ENCODE measurements at regions not wholly inside any gene's neighbourhood (a gene's known extent, or its start where the extent isn't known, plus 50 kb on each side); places are given as distances from the start of the nearest gene placed in this dataset.

DNA sequence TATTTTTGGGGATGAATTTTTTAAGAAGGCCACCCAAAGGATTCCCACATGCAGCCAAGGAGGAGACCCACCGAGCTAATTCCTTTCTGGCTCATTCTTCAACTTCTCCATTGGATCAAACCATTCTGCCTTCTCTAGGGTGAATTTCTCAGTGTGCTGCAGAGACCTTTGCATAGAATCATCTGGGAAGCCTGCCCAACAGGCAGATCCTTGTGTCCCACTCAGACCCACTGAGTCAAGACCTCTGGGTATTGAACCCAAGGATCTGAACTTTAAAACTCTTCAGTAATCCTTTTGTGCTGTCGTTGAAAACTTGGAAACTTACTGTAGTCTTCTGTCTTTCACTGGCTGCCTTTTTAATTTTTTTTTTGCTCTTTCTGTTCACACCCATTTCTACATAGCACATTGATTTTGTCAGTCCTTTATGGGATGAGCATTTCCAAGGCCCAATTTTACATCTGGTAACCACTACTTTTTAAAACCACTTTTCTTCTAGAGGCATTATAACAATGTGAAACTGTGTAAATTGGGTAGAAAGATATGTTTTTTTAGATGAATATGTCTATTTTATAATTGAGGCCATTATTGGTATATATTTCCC lies 120.2 kb downstream of the TSN start:
- Histone ChIP-seq H4K20me1 (ENCODE audit: control insufficient read depth, insufficient read depth, low read depth, low read length) (no peaks in the 10 kb centered on the region), H3K79me2 (ENCODE audit: control insufficient read depth, low read length) (no peaks in the 10 kb centered on the region), H3K4me1 (ENCODE audit: control insufficient read depth, low read length) (no peaks in the 10 kb centered on the region), H3K9me2 (replicated peaks; ENCODE audit: control insufficient read depth, low read length) (no peaks in the 10 kb centered on the region), H3K36me3 (ENCODE audit: control insufficient read depth, low read length) (no peaks in the 10 kb centered on the region), H3K4me2 (ENCODE audit: low read length) (no peak overlapping the region), H3K27me3 (ENCODE audit: control insufficient read depth, low read length) (no peaks in the 10 kb centered on the region), H3F3A (ENCODE audit: control insufficient read depth, insufficient read depth) (no peaks in the 10 kb centered on the region), H3K4me3 (ENCODE audit: low read length) (no peak overlapping the region), H3K9me3 (ENCODE audit: control insufficient read depth, insufficient read depth, low read length) (no peaks in the 10 kb centered on the region), H3K27ac (ENCODE audit: low read depth, low read length) (no peak overlapping the region)
- no peak for TF ChIP-seq EZH2phosphoT487 (IDR thresholded peaks at IDR 0.05; ENCODE audit: borderline replicate concordance, low read length)
- TF ChIP-seq, protein P1, sequence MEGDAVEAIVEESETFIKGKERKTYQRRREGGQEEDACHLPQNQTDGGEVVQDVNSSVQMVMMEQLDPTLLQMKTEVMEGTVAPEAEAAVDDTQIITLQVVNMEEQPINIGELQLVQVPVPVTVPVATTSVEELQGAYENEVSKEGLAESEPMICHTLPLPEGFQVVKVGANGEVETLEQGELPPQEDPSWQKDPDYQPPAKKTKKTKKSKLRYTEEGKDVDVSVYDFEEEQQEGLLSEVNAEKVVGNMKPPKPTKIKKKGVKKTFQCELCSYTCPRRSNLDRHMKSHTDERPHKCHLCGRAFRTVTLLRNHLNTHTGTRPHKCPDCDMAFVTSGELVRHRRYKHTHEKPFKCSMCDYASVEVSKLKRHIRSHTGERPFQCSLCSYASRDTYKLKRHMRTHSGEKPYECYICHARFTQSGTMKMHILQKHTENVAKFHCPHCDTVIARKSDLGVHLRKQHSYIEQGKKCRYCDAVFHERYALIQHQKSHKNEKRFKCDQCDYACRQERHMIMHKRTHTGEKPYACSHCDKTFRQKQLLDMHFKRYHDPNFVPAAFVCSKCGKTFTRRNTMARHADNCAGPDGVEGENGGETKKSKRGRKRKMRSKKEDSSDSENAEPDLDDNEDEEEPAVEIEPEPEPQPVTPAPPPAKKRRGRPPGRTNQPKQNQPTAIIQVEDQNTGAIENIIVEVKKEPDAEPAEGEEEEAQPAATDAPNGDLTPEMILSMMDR (IDR thresholded peaks at IDR 0.05; ENCODE audit: low read depth, low read length, poor library complexity, severe bottlenecking) = no peak

DNA sequence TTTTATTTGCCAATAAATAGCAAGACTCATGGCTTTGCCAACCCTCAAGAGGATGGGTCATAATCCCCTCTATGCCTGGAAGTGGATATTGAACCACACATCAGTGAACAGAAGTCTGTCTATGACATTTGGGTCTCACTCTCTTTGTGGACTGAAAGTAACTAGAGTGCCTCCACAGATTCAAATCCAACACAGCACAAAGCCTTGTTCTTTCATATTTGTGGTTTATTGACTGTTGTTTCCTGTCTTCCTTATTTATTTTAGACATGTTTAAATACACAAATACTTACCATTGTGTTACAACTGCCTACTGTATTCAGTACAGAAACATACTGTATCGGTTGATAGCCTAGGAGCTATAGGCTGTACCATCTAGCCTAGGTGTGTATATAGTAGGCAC lies 121.9 kb downstream of the TSN start:
- Histone ChIP-seq H4K20me1 (ENCODE audit: control insufficient read depth, insufficient read depth, low read depth, low read length) (no peaks in the 10 kb centered on the region), H3K27ac (ENCODE audit: low read depth, low read length) (no peak overlapping the region), H3F3A (ENCODE audit: control insufficient read depth, insufficient read depth) (no peaks in the 10 kb centered on the region), H3K27me3 (ENCODE audit: control insufficient read depth, low read length) (no peaks in the 10 kb centered on the region), H3K36me3 (ENCODE audit: control insufficient read depth, low read length) (no peaks in the 10 kb centered on the region), H3K4me3 (ENCODE audit: low read length) (no peak overlapping the region), H3K4me1 (ENCODE audit: control insufficient read depth, low read length) (no peaks in the 10 kb centered on the region), H3K4me2 (ENCODE audit: low read length) (no peak overlapping the region), H3K9me3 (ENCODE audit: control insufficient read depth, insufficient read depth, low read length) (no peaks in the 10 kb centered on the region), H3K79me2 (ENCODE audit: control insufficient read depth, low read length) (no peaks in the 10 kb centered on the region), H3K9me2 (replicated peaks; ENCODE audit: control insufficient read depth, low read length) (no peaks in the 10 kb centered on the region)
- TF ChIP-seq EZH2phosphoT487 (IDR thresholded peaks at IDR 0.05; ENCODE audit: borderline replicate concordance, low read length) = no peak
- TF ChIP-seq, protein P1 (IDR thresholded peaks at IDR 0.05; ENCODE audit: low read depth, low read length, poor library complexity, severe bottlenecking) = no peak

DNA sequence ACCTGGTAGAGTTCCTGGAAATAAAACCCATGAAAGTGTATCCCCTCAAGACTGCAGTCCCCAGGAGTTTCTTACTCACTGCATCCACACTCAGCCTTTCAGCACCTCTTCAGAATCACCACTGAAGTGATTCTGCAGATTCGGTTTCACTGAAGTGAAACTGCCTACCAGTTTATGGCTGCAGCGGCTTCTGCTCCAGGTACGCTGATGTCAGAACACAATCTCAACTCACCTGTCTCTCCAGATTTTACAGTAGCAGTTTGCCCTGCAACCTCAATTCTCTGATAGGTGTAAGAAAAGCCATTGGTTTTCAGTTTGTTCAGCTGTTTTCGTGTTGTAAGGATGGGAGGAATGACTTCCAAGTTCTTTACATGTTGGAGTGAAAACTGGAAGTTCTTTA lies 124.8 kb downstream of the TSN start:
- no peaks in the 10 kb centered on the region for H3K9me2 ChIP-seq (replicated peaks; ENCODE audit: control insufficient read depth, low read length)
- H3K4me2 ChIP-seq (ENCODE audit: low read length) = no peak overlapping the region
- H3K27ac ChIP-seq (ENCODE audit: low read depth, low read length) = no peak overlapping the region
- no peaks in the 10 kb centered on the region for H3F3A ChIP-seq (ENCODE audit: control insufficient read depth, insufficient read depth)
- no peaks in the 10 kb centered on the region for H4K20me1 ChIP-seq (ENCODE audit: control insufficient read depth, insufficient read depth, low read depth, low read length)
- TF ChIP-seq, protein P1 (IDR thresholded peaks at IDR 0.05; ENCODE audit: low read depth, low read length, poor library complexity, severe bottlenecking) = no peak
- no peak for TF ChIP-seq EZH2phosphoT487 (IDR thresholded peaks at IDR 0.05; ENCODE audit: borderline replicate concordance, low read length)
- no peaks in the 10 kb centered on the region for H3K9me3 ChIP-seq (ENCODE audit: control insufficient read depth, insufficient read depth, low read length)
- H3K36me3 ChIP-seq (ENCODE audit: control insufficient read depth, low read length) = no peaks in the 10 kb centered on the region
- peaks cover 7% of the 10 kb centered on the region for H3K4me1 ChIP-seq (ENCODE audit: control insufficient read depth, low read length)
- H3K79me2 ChIP-seq (ENCODE audit: control insufficient read depth, low read length) = no peaks in the 10 kb centered on the region
- H3K27me3 ChIP-seq (ENCODE audit: control insufficient read depth, low read length) = no peaks in the 10 kb centered on the region
- no peak overlapping the region for H3K4me3 ChIP-seq (ENCODE audit: low read length)
